OCI-LY7 (cell line): ENCODE measurements at regions not wholly inside any gene's neighbourhood (a gene's known extent, or its start where the extent isn't known, plus 50 kb on each side); places are given as distances from the start of the nearest gene placed in this dataset.
A peak's percentile ranks its signal among the peaks of the same experiment; 100 is the strongest.

ENCODE experiments used
- BruUV-seq: library from RNA; stranded (reverse); fragments of 400-500 nt; replicated peaks from 2 replicates; lab custom pipeline; 2021; lab: Mats Ljungman, UMichigan
- CTCF ChIA-PET: fragments of 300-600 bp; sonication (Branson Sonifier 250); formaldehyde crosslinking; loops from one replicate; lab custom pipeline; 2022; ENCODE audit warnings: antibody characterized with exemption; ENCODE audit not compliant: unreplicated experiment; lab: Charles Lee
- POLR2A ChIA-PET: fragments of 300-600 bp; sonication (Branson Sonifier 250); formaldehyde crosslinking; loops from one replicate; lab custom pipeline; 2022; ENCODE audit warnings: antibody characterized with exemption; lab: Charles Lee
- DNase-seq: peaks from one replicate; pipeline ENCODE4 v3.0.0-alpha.2; 2015; ENCODE audit warnings: low spot score
- H2AFZ ChIP-seq: fragments of 200-600 bp; sonication (generic), shearing (Covaris generic); 2 replicates; pipeline ENCODE4 v1.6.1; 2014; ENCODE audit warnings: mild to moderate bottlenecking, antibody characterized with exemption, low read length, moderate library complexity
- H3K27ac ChIP-seq: fragments of 200-600 bp; sonication (generic); 2 replicates; pipeline ENCODE4 v1.5.1; 2014; ENCODE audit warnings: mixed run types, low read depth, mild to moderate bottlenecking, moderate library complexity, low read length, inconsistent platforms; ENCODE audit not compliant: poor library complexity, severe bottlenecking
- H3K36me3 ChIP-seq: fragments of 200-600 bp; sonication (generic); 2 replicates; pipeline ENCODE4 v1.6.1; 2014; ENCODE audit warnings: mild to moderate bottlenecking, antibody characterized with exemption, low read length, moderate library complexity, mixed read lengths; ENCODE audit not compliant: insufficient read depth
- H3K4me1 ChIP-seq: fragments of 200-600 bp; sonication (generic); 2 replicates; pipeline ENCODE4 v1.5.1; 2014; ENCODE audit warnings: mild to moderate bottlenecking, low read length; ENCODE audit not compliant: insufficient read depth, poor library complexity, severe bottlenecking
- H3K4me2 ChIP-seq: fragments of 200-600 bp; sonication (generic); 2 replicates; pipeline ENCODE4 v1.6.1; 2014; ENCODE audit warnings: mild to moderate bottlenecking, low read length
- H3K4me3 ChIP-seq: fragments of 200-600 bp; sonication (generic); 2 replicates; pipeline ENCODE4 v1.5.1; 2014; ENCODE audit warnings: mild to moderate bottlenecking, low read depth, low read length; ENCODE audit not compliant: poor library complexity, severe bottlenecking
- H3K79me2 ChIP-seq: fragments of 200-600 bp; sonication (generic); 2 replicates; pipeline ENCODE4 v1.6.1; 2016; ENCODE audit warnings: low read depth, mild to moderate bottlenecking, low read length, moderate library complexity, mixed read lengths; ENCODE audit not compliant: insufficient read depth
- H3K9me2 ChIP-seq: fragments of 200-600 bp; sonication (generic); 2 replicates; pipeline ENCODE4 v1.6.1; 2016; ENCODE audit warnings: mild to moderate bottlenecking, low read length, mixed read lengths; ENCODE audit not compliant: insufficient read depth
- H3K9me3 ChIP-seq: fragments of 200-600 bp; sonication (generic); 2 replicates; pipeline ENCODE4 v1.6.1; 2014; ENCODE audit warnings: mild to moderate bottlenecking, mixed run types, low read length, mixed read lengths
- H4K20me1 ChIP-seq: fragments of 200-600 bp; sonication (generic); 2 replicates; pipeline ENCODE4 v1.6.1; 2014; ENCODE audit warnings: mild to moderate bottlenecking, antibody characterized with exemption, low read length, moderate library complexity, mixed read lengths; ENCODE audit not compliant: insufficient read depth
- EZH2phosphoT487 ChIP-seq: fragments of 200-600 bp; sonication (generic); IDR thresholded peaks from 2 replicates; pipeline ENCODE4 v1.6.1; 2018; ENCODE audit warnings: low read depth, borderline replicate concordance, mild to moderate bottlenecking, mixed run types, antibody characterized with exemption, low read length, moderate library complexity, mixed read lengths
- intact Hi-C: fragments of 100-400 bp; cut with micrococcal nuclease; formaldehyde crosslinking; loops from one replicate; pipeline ENCODE4 v1.10.0; 2022; ENCODE audit not compliant: unreplicated experiment
- TF ChIP-seq, protein P1 (sequence below): fragments of 200-600 bp; sonication (generic); conservative IDR thresholded peaks from 2 replicates; pipeline ENCODE4 v1.5.1; 2014; ENCODE audit warnings: mild to moderate bottlenecking, antibody characterized with exemption, low read length, moderate library complexity, mixed read lengths

DNA sequence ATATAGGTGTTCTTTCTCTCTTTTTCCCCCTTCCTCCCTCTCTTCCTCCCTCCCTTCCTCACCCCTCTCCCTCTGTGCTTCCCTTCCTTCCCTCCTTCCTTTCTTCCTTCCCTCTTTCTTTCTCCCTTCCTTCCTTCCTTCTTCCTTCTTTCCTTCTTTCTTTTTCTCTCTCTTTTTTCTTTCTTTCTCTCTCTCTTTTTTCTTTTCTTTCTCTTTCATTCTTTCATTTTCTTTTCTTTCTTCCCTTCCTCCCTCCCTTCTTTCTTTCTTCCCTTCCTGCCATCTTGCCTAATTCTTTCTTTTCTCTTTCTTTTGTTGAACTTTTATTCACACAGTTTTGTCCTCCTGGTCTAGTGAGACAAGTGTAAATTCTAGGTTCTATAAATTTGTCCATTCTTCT, 1595.6 kb downstream of the SI start:
- Histone ChIP-seq H3K4me1 (no peaks in the 10 kb centered on the region), H3K4me2 (no peak overlapping the region), H2AFZ (no peak overlapping the region), H3K36me3 (no peaks in the 10 kb centered on the region), H3K79me2 (no peaks in the 10 kb centered on the region), H3K27ac (no peak overlapping the region), H3K9me2 (no peaks in the 10 kb centered on the region), H4K20me1 (no peaks in the 10 kb centered on the region), H3K9me3 (0 out of 2 replicates have a peak, but pooled peaks cover 3% of the 10 kb centered on the region), H3K4me3 (no peak overlapping the region)
- intact Hi-C loops, result no loop called here
- no peak for DNase-seq
- ChIA-PET CTCF (no interaction called here), POLR2A (no interaction called here)
- no TSS peak for BruUV-seq
- TF ChIP-seq EZH2phosphoT487, result no peak
- TF ChIP-seq, protein P1, sequence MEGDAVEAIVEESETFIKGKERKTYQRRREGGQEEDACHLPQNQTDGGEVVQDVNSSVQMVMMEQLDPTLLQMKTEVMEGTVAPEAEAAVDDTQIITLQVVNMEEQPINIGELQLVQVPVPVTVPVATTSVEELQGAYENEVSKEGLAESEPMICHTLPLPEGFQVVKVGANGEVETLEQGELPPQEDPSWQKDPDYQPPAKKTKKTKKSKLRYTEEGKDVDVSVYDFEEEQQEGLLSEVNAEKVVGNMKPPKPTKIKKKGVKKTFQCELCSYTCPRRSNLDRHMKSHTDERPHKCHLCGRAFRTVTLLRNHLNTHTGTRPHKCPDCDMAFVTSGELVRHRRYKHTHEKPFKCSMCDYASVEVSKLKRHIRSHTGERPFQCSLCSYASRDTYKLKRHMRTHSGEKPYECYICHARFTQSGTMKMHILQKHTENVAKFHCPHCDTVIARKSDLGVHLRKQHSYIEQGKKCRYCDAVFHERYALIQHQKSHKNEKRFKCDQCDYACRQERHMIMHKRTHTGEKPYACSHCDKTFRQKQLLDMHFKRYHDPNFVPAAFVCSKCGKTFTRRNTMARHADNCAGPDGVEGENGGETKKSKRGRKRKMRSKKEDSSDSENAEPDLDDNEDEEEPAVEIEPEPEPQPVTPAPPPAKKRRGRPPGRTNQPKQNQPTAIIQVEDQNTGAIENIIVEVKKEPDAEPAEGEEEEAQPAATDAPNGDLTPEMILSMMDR, result no peak

DNA sequence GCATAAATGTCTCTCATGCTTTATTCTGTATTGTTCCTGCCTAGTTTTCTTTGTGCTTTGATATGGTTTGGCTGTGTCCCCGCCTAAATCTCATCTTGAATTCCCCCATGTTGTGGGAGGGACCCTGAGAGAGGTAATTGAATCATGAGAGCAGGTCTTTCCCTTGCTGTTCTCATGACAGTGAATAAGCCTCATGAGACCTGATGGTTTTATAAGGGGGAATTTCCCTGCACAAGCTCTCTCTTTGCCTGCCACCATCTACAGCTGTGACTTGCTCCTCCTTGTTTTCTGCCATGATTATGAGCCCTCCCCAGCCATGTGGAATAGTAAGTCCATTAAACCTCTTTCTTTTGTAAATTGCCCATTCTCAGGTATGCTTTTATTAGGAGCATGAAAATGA, 1596.6 kb downstream of the SI start:
- H3K4me2 ChIP-seq, result no peak overlapping the region
- BruUV-seq, result no TSS peak
- H3K4me1 ChIP-seq, result no peaks in the 10 kb centered on the region
- TF ChIP-seq EZH2phosphoT487, result no peak
- TF ChIP-seq, protein P1, result no peak
- H4K20me1 ChIP-seq, result no peaks in the 10 kb centered on the region
- H3K79me2 ChIP-seq, result no peaks in the 10 kb centered on the region
- H3K36me3 ChIP-seq, result no peaks in the 10 kb centered on the region
- intact Hi-C loops, result no loop called here
- DNase-seq, result no peak
- H3K9me3 ChIP-seq, result 0 out of 2 replicates have a peak, but pooled peaks cover 3% of the 10 kb centered on the region
- POLR2A ChIA-PET, result no interaction called here
- H2AFZ ChIP-seq, result no peak overlapping the region
- H3K4me3 ChIP-seq, result no peak overlapping the region
- no peaks in the 10 kb centered on the region for H3K9me2 ChIP-seq
- no peak overlapping the region for H3K27ac ChIP-seq
- CTCF ChIA-PET, result no interaction called here

DNA sequence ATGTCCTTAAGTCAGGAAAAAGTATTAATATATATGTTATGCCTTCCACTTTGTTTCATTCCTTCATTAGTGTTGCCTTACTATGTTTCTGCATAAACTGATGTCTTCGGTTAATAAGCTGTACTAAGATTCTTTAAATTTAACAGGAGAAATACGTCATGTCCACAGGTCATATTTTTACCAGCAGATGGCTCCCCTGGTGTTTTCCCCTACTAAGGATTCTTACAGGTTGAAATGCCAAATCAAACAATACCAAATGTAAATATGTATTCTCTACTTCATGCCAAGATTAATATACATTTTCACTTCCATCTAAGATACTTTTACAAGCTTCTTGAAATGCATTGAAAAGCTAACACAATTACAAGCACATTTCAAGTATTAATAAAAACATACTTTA, 1602.1 kb downstream of the SI start:
- intact Hi-C loops, result no loop called here
- no peak overlapping the region for H3K4me2 ChIP-seq
- no peaks in the 10 kb centered on the region for H3K4me1 ChIP-seq
- no peaks in the 10 kb centered on the region for H3K79me2 ChIP-seq
- no peaks in the 10 kb centered on the region for H3K9me2 ChIP-seq
- no peaks in the 10 kb centered on the region for H3K9me3 ChIP-seq
- no peak overlapping the region for H3K27ac ChIP-seq
- no peaks in the 10 kb centered on the region for H4K20me1 ChIP-seq
- POLR2A ChIA-PET, result interaction anchor here (0.5 kb wide), 1 partner anchor 234 kb away, joined by 3 read pairs; no protein-coding TSS in a partner anchor
- TF ChIP-seq, protein P1, result peak; percentile 24; the same call in 1 of the 2 replicates
- no peak for TF ChIP-seq EZH2phosphoT487
- no peaks in the 10 kb centered on the region for H3K36me3 ChIP-seq
- no TSS peak for BruUV-seq
- H3K4me3 ChIP-seq, result no peak overlapping the region
- no peak for DNase-seq
- H2AFZ ChIP-seq, result no peak overlapping the region
- CTCF ChIA-PET, result no interaction called here
